ENCODE measurements at regions not wholly inside any gene's neighbourhood (a gene's known extent, or its start where the extent isn't known, plus 50 kb on each side); places are given as distances from the start of the nearest gene placed in this dataset.
"Not testable (repeated sequence)": the region's sequence is repeated elsewhere in the genome, so short reads cannot be mapped to it uniquely, and the experiment has no call there.

DNA sequence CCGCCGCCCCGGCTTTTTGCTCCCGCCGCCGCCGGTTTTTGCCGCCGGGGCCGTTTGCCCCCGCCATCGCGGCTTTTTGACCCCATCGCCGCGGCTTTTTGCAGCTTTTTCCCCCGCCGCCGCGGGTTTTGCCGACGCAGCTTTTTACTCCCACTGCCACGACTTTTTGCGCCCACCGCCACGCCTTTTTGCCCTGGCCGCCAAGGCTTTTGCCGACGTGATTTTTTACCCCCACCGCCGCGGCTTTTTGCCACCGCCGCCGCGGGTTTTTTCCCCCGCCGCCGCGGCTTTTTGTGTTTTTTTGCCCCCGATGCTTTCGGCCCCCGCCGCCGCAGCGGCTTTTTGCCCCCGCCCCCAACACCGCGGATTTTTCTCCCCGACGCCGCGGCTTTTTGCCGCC lies 5001.9 kb upstream of the OR11H1 start:
- DNase-seq (ENCODE audit: low spot score): not testable (repeated sequence)

DNA sequence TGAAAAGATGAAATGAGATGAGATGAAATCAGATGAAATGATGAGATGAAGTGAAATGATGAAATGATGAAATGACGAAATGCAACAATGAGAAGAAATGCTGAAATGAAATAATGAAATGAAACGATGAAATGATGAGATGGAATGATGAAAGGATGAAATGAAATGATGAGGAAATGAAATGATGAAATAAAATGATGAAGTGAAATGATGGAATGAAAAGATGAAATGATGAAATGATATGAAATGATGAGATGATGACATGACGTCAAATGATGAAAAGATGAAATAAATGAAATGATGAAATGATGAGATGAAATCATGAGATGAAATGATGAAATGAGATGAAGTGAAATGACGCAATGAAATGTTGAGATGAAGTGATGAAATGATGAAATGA lies 4996.9 kb upstream of the OR11H1 start:
- DNase-seq (ENCODE audit: low spot score): not testable (repeated sequence)

DNA sequence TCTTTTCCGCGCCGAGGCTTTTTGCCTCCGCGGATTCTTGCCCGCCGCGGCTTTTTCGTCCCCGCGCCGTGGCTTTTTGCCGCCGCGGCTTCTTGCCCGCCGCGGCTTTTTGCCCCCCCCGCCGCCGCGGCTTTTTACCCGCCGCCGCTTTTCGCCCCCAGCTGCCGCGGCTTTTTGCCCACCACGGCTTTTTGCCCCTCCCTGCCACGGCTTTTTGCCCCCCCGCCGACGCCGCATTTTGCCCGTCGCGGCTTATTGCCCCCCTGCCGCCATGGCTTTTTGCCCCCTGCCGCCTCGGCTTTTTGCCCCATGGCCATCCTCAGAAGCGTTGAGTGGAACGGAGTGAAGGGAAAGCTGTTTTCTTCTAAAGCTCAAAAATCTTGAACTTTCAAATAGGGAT lies 4955.5 kb upstream of the OR11H1 start:
- DNase-seq (ENCODE audit: low spot score): not testable (repeated sequence)

DNA sequence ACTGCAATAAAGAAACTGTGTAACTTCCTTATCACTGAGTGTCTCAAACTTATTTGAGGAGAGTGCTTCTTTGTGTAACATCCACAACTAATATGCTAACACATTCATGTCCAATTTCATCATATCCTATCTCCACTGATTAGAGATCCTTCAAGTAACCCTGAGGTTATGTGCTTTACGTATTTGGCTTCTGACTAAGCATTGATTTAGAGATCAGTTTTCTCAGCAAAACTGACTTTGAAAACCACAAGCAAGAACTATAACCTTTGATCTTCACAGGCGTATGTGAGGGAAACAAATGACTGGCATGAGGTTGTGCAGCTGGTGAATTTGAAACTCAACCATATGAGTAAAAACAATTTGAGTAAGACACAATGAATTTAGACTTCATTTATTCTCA lies 4926.9 kb upstream of the OR11H1 start:
- DNase-seq (ENCODE audit: low spot score): not testable (repeated sequence)

DNA sequence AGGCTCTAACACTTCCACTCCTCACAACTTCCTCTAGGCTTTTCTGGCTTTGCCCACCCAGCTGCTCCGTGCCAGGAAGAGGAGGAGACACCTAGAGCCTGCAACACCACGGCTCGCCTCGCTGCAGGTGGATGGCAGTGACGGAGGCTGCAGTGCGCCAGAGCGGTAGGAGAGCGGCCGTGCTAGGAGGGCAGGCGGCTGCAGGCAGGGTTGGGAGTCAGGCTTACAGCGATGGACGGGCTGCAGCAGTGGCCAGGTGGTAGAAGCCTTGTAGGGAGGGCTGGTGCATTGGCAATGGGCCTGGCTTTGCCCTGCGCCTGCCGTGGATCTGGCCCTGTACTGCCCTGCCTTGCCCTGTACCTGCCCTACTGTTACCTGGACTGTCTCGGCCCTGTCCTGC lies 4896.0 kb upstream of the OR11H1 start:
- DNase-seq (ENCODE audit: low spot score): not testable (repeated sequence)

DNA sequence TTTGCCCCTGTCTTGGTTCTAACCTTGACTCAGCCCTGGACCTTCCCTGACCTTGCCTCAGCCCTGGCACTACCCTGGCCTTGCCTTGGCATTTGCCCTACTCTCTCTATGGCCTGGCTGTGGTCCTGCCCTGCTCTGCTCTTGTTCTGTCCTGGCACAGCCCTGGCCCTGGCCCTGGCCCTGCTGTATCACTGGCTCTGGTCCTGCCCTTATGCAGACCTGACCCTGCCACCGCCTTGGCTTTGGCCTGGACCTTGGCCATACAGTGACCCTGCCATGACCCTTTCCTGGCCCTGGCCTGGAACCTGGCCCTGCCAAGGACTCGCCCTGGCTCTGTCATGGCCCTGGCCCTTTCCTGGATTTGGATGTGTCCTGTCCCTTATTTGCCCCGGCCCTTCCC lies 4892.7 kb upstream of the OR11H1 start:
- DNase-seq (ENCODE audit: low spot score): not testable (repeated sequence)

DNA sequence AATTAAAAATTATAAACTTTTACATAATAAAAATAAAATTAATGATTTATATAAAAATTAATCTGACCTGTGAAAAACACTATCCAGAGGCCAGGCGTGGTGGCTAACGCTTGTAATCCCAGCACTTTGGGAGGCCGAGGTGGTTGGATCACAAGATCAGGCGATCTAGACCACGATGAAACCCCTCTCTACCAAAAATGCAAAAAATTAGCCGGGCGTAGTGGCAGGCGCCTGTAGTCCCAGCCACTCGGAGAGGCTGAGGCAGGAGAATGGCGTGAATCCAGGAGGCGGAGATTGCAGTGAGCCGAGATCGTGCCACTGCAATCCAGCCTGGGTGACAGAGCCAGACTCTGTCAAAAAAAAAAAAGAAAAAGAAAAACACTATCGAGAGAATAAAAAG lies 4865.2 kb upstream of the OR11H1 start:
- not testable (repeated sequence) for DNase-seq (ENCODE audit: low spot score)

DNA sequence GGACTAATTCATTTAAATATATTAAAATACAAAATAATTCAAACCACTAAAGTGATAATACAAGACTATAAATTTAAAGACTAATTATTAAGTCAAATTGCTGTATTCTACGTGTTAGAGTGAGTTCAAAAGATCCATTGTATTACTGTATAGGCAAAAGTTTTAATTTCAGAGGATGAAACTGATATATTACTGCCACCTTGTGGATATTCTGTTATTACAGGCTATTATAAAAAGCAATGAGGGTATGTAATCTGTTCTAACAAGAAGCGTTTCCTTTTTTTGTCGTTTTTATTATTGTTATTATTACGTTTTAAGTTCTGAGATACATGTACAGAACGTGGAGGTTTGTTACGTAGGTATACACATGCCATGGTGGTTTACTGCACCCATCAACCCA lies 4854.9 kb upstream of the OR11H1 start:
- DNase-seq (ENCODE audit: low spot score): not testable (repeated sequence)

DNA sequence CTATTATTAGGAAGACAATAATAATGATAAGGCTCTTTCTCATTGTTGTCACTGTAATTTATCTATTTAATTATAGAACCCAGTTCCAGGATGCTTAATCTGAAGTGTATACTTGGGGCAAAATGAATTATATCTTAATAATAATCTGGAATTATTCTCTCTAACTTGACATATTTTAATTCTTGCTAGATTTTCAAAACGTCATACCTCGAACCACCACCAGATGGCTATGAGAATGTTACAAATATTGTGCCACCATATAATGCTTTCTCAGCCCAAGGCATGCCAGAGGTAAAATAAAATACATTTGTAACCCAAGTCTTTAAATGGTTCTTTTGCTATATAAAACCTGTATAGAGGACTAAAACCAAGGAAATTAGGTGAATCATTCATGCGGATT lies 4849.3 kb upstream of the OR11H1 start:
- DNase-seq (ENCODE audit: low spot score): not testable (repeated sequence)

DNA sequence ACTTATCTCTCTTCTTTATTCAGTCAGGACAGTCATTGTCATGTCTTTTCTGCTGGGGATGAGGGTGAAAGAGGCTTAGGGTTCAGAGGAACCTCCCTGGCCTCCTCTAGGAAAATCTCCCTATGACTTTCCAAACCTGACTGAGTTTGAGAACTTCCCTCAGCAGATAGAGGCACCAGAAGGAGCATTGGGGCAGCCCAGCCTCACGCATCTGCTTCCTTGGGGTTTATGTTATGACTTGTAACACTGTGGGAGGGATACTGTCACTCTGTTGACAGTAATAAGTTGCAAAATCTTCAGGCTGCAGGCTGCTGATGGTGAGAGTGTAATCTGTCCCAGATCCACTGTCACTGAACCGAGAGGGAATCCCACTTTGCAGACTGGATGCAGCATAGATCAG lies 4842.6 kb upstream of the OR11H1 start:
- DNase-seq (ENCODE audit: low spot score): not testable (repeated sequence)

DNA sequence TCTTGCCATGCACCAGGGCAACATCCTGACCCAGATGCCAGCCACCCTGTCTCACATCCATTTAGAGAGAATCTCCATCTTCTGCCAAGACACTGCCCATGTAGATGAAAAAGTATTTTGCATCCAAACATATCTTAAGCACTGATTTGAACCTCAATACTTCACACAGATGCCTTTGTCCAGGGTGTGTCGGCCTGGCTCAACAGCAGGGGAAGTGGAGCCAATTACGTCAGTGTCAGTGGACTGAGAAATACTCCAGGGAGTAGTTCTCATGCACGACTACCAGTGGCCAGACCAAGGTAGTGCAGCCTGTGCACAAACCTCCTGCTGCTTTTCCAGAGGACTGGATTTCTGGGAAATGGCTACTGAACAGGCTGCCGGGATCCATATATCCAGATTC lies 4840.7 kb upstream of the OR11H1 start:
- not testable (repeated sequence) for DNase-seq (ENCODE audit: low spot score)

DNA sequence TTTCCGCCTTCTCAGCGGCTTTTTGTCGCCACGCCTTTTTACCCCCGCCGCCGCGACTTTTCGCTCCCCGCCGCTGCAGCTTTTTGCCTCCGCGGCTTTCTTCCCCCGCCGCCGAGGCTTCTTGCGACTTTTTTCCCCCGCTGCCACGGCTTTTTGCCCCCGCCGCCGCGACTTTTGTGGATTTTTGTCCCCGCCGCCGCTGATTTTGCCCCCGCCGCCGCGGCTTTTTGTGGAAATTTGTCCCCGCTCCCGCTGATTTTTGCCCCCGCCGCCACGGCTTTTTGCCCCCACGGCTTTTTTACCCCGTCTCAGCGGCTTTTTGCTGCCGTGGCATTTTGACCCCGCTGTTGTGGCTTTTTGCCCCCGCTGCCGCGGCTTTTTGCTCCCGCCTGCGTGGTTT lies 4829.2 kb upstream of the OR11H1 start:
- not testable (repeated sequence) for DNase-seq (ENCODE audit: low spot score)

DNA sequence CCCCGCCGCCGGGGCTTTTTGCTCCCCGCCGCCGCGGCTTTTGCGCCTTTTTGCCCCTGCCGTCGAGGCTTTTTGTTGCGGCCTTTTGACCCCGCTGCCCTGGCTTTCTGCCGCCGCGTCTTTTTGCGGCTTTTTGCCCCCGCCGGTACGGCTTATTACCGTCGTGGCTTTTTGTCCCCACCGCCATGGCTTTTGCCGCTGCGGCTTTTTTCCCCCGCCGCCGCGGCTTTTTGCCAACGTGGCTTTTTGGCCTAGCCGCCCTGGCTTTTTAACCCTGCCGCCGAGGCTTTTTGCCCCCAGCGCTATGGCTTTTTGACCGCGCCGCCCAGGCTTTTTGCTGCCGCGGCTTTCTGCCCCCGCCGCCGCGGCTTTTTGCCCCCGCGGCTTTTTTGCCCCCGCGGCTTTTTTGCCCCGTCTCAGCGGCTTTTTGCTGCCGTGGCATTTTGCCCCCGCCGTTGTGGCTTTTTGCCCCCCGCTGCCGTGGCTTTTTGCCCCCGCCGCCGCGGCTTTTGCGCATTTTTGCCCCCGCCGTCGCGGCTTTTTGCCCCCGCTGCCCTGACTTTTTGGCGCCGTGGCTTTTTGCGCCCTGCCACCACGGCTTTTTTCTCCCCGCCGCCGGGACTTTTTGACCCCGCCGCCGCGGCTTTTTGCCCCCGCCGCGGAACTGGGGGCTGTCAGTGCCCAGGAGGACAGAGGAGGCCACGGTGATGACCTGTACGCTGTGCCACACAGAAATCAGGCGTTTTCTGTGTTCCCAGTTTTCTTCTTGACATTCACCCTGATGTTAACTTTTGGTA lies 4828.5 kb upstream of the OR11H1 start:
- DNase-seq (ENCODE audit: low spot score): not testable (repeated sequence)

DNA sequence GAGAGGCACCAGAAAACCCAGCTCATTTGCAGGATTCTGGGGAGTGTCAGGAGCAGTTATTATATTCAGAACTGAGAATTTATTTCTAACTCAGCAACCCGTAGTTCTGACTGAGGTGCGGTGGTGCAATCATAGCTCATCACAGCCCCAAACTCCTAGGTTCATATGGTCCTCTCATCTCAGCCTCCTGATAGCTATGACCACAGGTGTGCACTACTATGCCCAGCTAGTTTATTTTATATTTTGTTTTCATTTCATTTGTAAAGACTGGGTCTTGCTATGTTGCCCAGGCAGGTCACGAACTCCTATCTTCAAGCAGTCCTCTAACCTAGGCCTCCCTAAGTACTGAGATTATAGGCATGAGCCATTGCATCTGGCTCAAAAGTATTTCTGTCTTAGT lies 4819.8 kb upstream of the OR11H1 start:
- DNase-seq (ENCODE audit: low spot score): not testable (repeated sequence)

DNA sequence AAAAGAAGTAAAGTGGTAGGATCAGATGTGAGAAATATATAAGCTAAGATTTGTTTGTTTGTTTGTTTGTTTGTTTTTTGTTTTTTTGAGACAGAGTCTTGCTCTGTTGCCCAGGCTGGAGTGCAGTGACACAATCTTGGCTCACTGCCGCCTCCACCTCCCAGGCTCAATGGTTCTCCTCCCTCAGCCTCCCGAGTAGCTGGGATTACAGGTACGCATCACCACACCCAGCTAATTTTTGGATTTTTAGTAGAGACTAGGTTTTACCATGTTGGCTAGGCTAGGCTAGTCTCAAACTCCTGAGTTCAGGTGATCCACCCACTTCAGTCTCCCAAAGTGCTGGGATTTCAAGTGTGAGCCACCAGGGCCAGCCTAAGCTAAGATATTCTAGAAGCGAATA lies 4817.1 kb upstream of the OR11H1 start:
- DNase-seq (ENCODE audit: low spot score): not testable (repeated sequence)

DNA sequence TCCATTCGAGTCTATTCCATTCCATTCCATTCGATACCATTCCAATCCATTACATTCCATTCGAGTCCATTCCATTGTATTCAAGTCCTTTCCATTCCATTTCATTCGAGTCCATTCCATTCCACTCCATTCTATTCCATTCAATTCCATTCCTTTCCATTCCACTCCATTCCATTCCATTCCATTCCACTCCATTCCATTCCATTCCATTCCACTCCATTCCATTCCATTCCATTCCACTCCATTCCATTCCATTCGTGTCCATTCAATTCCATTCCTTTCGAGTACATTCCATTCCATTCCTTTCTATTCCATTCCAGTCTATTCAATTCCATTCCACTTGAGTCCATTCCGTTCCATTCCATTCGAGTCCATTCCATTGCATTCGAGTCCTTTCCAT lies 4805.2 kb upstream of the OR11H1 start:
- DNase-seq (ENCODE audit: low spot score): peak; percentile 5

DNA sequence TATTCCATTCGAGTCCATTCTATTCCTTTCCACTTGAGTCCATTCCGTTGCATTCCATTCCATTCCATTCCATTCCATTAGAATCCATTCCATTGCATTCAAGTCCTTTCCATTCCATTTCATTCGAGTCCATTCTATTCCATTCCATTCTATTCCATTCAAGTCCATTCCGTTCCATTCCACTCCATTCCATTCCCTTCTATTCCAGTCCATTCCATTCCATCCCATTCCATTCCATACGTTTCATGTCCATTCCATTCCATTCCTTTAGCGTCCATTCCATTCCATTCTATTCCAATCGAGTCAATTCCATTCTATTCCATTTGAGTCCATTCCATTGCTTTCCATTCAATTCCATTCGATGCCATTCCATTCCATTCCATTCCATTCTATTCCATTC lies 4804.0 kb upstream of the OR11H1 start:
- not testable (repeated sequence) for DNase-seq (ENCODE audit: low spot score)

DNA sequence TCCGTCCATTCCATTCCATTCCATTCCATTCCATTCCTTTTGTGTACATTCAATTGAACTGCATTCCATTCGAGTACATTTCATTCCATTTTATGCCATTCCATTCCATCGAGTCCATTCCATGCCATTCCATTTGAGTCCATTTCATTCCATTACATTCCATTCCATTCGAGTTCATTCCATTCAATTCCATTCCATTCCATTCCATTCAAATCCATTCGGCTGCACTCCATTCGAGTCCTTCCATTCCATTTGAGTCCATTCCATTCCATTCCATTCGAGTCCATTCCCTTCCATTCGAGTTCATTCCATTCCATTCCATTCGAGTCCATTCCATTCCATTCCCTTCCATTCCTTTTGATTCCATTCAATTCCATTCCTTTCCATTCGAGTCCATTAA lies 4800.6 kb upstream of the OR11H1 start:
- no peak for DNase-seq (ENCODE audit: low spot score)

DNA sequence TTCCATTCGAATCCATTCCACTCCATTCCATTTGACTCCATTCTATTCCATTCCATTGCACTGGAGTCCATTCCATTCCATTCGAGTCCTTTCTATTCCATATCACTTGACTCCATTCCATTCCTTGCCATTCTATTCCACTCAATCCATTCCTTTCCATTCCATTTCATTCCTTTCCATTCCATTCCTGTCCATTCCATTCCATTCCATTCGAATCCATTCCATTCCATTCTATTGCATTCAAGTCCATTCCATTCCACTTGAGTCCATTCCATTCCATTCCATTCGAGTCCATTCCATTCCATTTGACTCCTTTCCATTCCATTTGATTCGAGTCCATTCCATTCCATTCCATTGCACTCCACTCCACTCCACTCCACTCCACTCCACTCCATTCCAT lies 4798.0 kb upstream of the OR11H1 start:
- DNase-seq (ENCODE audit: low spot score): not testable (repeated sequence)

DNA sequence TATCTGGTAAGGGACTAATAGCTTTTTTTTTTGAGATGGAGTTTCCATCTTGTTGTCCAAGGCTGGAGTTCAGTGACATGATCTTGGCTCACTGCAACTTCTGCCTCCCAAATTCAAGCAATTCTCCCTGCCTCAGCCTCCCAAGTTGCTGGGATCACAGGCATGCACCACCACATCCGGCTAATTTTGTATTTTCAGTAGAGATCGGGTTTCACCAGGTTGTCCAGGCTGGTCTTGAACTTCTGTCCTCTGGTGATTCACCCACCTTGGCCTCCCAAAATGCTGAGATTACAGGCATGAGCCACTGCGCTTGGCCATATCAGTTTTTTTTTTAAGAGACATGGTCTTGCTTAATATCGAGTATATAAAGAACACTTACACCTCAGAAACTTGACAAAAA lies 4797.3 kb upstream of the OR11H1 start:
- not testable (repeated sequence) for DNase-seq (ENCODE audit: low spot score)

DNA sequence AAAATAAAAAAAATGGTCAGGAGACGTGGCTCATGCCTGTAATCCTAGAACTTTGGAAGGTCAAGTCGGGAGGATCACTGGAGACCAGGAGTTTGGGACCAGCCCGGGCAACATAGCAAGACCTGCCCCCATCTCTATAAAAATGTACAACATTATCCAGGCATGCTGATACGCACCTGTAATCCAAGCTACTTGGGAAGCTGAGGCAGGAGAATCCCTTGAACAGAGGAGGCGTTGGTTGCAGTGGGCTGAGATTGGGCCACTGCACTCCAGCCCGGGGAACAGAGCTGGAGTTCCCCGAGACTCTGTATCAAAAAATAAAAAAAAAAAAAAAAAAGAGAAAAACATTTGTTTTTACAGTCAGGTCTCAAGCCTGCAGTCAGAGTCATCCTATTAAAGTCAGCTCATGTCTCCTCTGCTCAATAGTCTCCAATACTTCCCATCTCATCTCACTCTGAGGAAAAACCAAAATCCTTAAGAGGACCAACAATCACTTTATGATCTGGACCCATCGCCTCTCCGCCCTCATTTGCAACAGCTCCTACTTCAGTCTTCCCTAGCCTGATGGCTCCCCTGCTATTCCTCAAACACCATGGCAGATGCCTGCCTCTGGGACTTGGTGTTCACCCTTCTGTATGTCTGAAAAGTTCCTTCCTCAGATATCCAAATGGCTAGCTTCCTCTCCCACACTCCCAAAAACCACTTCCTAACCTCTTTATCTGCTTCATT lies 4796.6 kb upstream of the OR11H1 start:
- not testable (repeated sequence) for DNase-seq (ENCODE audit: low spot score)

DNA sequence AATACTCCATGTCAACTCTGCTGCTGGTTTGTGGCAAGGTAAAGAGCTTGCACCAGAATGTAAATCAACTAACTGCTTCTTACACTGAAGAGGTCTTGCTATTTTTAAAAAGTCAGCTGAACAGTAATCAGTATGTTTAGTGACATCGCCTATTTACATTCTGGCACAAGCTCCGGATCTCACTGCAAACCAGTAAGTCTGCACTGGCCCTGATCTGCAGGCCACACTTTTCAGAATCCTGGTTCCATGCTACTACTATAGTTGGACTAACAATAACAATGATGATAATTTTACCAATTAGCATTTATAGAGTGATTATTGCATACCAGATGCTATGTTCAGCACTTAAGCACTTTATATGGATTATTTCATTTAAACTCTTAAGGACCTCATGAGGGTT lies 4792.9 kb upstream of the OR11H1 start:
- DNase-seq (ENCODE audit: low spot score): not testable (repeated sequence)

DNA sequence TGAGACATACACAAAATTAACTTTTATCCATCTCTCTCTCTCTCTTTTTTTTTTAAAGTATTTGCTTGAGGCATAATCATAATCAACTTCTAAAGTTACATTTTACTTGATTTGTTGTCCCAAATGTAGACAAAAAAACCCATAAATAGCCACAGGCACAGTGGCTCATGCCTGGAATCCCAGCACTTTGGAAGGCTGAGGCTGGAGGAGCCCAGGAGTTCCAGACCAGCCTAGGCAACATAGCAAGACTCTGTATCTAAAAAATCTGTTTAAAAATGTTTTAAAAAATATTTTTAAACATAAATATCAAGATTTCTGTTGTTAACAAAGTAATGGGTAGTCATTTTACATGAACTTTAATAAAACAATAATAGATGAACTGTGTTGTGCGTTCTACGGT lies 4791.1 kb upstream of the OR11H1 start:
- not testable (repeated sequence) for DNase-seq (ENCODE audit: low spot score)

All from hematopoietic multipotent progenitor cell treated with erythropoietin and hydrocortisone succinate and interleukin-3 and kit ligand, for 17 days (in vitro differentiated cells).